ENCODE measurements at regions not wholly inside any gene's neighbourhood (a gene's known extent, or its start where the extent isn't known, plus 50 kb on each side); places are given as distances from the start of the nearest gene placed in this dataset.
A peak's percentile ranks its signal among the peaks of the same experiment; 100 is the strongest.
"Not testable (repeated sequence)": the region's sequence is repeated elsewhere in the genome, so short reads cannot be mapped to it uniquely, and the experiment has no call there.

DNA sequence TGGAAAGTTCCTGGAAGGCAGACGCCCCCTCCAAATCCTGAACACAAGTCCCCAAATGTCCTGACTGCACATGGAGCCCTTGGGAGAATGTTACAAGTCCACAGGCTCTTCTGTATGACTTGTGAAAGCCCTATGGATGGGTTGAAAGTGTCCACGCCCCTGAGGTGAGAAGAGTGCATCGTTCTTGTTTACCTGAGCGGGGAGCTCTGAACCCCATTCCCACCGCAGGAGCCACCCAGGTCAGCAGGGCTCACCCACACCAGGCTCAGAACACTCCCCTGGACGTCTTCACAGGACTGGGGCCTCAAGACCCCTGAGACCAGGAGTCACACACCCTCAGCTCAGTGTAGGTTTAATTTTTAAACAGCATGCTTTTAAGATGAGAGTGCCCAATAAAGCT, 84.2 kb upstream of the TMEM18 start:
- DNase-seq (ENCODE audit: low read depth in 2 of 2) = no peak

GRCh38 chr2:760001-760400, 82.8 kb upstream of the TMEM18 start:
- no peak for DNase-seq (ENCODE audit: low read depth in 2 of 2)

DNA sequence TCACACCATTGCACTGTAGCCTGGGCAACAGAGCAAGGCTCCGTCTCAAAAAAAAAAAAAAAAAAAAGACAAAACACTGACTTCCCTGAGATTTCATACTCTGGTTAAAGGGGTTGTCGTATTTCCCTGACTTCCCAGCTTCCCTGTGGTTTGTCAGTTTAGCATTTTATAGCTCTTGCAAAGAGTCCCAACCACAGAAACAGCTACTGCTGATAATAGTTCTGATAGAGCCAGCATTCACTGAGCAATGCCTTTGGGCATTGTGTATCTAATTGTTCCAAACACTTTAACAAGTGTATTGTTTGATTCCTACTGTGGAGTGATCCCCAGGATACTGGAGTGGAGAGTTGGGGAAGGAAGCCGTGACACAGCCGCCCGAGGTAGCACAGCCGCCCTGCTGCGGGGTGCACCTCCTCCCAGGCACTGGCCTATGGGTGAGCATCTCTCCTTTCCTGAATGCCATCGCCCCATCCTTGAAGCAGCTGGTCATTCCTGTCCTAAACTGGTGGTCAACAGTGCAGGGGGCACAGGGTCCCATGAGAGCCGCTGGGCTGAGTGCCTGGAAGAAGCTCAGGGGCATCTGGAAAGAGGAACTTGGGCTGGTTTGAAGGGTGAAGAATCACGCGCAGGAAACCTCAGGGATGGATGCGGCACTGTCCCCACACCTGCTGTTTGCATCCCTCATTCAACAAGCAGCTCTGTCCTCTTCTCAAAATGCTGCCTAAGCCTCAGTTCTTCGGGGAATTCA, 81.0 kb upstream of the TMEM18 start:
- DNase-seq (ENCODE audit: low read depth in 2 of 2) = no peak

DNA sequence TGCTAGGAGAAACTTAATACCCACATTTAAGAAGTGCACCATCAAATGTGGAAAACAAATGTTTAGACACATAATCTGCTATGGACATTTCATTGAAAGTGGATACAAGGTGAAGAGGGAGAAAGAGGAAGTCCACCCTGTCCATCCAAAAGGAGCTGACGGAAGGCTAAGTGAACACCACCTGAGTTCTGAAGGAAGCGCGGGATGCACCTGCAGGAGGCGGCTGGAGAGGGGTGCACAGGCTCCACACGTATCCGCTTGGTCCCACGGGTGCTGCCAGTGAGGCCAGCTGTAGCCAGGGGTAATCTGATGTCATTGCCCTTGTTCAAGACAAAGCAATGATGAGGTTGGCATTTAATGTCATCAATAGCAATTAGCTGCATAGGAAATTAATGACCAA, 75.9 kb upstream of the TMEM18 start:
- no peak for DNase-seq (ENCODE audit: low read depth in 2 of 2)

- no peak for DNase-seq (ENCODE audit: low read depth in 2 of 2)
These were observed 74.3 kb upstream of the TMEM18 start for GRCh38 chr2:751474-751873.

GRCh38 chr2:750628-751027, 73.4 kb upstream of the TMEM18 start:
- no peak for DNase-seq (ENCODE audit: low read depth in 2 of 2)

- DNase-seq (ENCODE audit: low read depth in 2 of 2) = no peak
These were observed 70.7 kb upstream of the TMEM18 start for GRCh38 chr2:747762-748351.

DNA sequence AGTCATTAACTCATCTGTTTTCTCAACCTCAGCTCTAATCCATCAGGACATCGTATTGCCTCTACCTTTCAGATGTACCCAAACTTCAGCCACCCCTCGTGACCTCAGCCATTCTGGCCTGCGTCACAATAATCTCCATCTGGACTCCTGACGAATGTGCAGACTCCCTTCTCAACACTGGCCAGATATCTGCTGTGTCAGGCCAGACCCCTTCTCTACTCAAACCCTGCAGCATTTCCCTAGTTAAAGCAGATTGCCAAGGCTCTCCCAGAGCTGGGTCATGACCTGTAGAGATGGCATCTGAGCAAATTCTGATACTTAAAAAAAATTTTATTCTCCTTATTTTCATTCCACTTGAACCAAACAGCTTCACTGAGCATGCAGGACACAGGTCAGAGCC, 69.5 kb upstream of the TMEM18 start:
- DNase-seq (ENCODE audit: low read depth in 2 of 2) = no peak

- DNase-seq (ENCODE audit: low read depth in 2 of 2) = no peak
These were observed 66.9 kb upstream of the TMEM18 start for GRCh38 chr2:744088-744487.

- no peak for DNase-seq (ENCODE audit: low read depth in 2 of 2)
These were observed 65.0 kb upstream of the TMEM18 start for GRCh38 chr2:742221-742620.

DNA sequence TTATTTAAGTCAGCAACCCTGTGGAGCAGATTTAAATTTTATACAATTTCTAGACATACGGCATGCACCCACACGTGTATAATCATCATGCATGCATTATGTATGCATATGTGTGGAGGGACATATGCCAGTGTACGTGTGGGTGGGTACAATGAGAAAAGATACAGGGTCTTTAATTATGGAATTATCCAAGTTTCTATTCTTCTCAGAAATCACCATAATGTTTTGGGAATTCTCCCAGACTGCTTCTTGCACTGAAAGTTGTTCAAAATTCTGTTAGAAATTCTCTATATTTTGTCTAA, 63.9 kb upstream of the TMEM18 start:
- DNase-seq (ENCODE audit: low read depth in 2 of 2) = no peak

- DNase-seq (ENCODE audit: low read depth in 2 of 2) = peak; percentile 37 to 39
These were observed 63.4 kb upstream of the TMEM18 start for GRCh38 chr2:740322-741194.

GRCh38 chr2:739864-740321, 62.7 kb upstream of the TMEM18 start:
- DNase-seq (ENCODE audit: low read depth in 2 of 2) = not testable (repeated sequence)

DNA sequence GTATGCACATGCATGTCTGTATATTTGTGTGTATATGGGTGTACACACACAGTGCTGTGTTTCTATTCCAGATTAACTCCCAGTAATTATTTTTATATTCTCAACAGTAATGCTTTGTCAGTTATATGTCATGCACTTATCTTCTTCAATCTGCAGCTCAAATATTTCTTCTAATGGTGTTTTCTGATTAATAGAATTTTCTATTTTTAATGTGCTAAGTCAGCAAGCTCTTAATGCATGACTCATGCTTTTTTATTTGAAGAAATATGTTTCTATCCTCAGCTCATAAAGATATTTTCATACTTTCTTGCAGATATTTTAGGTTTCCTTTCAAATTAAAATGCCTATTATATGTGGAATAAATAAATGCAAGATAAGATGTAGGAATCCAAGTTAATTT, 59.7 kb upstream of the TMEM18 start:
- no peak for DNase-seq (ENCODE audit: low read depth in 2 of 2)

DNA sequence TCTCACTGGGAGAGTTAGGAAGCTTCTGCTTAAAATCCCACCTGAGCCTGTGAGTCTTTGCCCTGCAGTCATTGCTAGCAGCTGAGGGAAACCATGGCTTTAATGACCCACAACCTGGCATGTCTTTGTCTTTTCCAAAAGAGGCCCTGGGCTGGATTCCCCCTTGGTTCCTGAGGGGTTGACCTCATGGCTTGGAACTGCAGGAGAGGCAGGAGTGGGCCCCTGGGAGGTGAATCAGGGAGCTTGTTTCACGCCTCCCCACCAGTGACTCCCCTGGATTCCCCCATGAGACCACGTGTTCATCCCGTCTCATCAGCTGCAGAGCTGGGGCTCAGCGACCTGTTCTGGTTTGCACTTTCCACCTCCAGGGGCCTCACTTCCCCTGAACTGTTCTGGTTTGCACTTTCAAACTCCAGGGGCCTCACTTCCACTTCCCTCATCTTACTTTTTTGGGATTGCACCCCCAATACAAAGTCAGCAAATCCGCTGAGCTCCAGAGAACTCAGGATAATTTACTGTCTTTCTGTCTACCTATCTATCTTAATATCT, 58.5 kb upstream of the TMEM18 start:
- no peak for DNase-seq (ENCODE audit: low read depth in 2 of 2)

DNA sequence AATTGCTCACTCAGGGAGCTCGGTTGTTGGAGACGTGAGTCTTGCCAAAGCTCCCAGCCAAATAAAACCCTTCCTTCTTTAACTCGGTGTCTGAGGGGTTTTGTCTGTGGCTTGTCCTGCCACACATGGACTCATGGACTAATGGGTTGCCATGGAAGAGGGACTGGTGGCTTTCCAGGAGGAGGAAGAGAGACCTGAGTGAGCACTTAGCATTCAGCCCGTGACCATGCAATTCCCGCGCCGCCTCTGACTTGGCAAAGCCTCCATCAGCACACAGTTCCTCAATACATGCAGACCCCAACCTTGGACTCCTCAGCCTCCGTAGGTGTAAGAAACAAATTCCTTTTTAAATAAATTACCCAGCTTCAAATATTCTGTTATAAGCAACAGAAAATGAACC, 57.3 kb upstream of the TMEM18 start:
- no peak for DNase-seq (ENCODE audit: low read depth in 2 of 2)

- no peak for DNase-seq (ENCODE audit: low read depth in 2 of 2)
These were observed 56.3 kb upstream of the TMEM18 start for GRCh38 chr2:733495-733894.

GRCh38 chr2:733001-733400, 55.8 kb upstream of the TMEM18 start:
- DNase-seq (ENCODE audit: low read depth in 2 of 2) = no peak

DNA sequence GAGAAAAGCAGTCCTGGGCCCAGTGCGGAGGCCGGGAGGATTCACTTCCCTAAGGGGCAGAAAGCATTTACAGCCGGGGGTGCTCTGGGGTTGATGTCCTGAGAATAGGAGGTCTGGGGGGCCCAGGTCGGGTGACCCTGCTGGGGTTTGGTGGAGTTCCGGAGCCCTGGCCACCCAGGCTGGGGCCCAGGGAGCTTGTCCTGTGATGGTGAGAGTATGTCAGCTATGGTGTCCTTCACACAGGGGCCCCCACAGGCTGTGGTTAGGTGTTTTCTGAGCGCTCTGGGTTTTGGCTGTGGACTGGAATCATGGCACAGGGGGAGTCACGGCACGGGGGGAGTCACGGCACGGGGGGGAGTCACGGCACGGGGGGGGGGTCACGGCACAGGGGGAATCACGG, 54.5 kb upstream of the TMEM18 start:
- no peak for DNase-seq (ENCODE audit: low read depth in 2 of 2)

DNA sequence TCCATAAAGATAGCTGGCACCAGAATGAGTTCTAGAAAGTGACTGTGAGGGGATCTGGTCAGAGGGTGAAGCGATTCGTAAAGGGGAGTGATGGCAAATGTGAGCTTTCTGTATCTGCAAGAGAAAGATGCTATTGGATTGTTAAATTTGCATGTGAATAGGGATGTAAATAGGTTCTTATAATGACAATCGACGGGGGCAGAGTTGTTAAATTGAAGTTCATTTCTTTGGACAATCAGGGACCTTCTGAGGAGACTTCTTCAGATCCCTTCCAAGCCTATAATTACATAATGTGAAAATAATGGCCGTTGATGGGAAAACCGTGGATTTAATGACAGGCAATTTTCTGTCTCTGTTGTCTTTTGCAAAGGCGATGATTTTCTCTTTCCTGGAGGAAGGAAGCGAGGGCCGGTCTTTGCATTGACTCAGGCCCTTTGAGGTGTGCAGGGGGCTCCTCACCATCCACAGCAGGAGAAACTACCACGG, 52.2 kb upstream of the TMEM18 start:
- no peak for DNase-seq (ENCODE audit: low read depth in 2 of 2)

DNA sequence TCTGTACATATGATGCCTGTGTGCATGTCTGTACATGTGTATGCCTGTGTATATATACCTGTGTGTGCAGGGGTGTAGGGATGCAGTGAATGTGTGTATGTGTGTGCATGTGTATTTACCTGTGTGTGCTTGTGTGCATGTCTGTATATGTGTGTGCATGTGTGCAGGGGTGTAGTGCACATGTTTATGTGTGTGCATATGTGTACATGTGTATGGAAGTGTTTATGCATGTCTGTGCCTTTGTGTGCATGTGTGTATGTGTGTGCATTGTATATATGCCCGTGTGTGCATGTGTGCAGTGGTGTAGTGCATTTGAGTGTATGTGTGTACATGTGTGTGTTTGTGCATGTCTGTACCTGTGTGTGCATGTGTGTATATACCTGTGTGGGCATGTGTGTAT, 51.0 kb upstream of the TMEM18 start:
- DNase-seq (ENCODE audit: low read depth in 2 of 2) = no peak

- DNase-seq (ENCODE audit: low read depth in 2 of 2) = no peak
These were observed 49.9 kb upstream of the TMEM18 start for GRCh38 chr2:727071-727470.

Data from stimulated activated CD8-positive, alpha-beta memory T cell treated with anti-CD3 and anti-CD28 coated beads, Interleukin-2, amount 100 ng/mL, for 48 hours (primary cell).